Epithelial cell of esophagus (primary cell): ENCODE measurements at regions not wholly inside any gene's neighbourhood (a gene's known extent, or its start where the extent isn't known, plus 50 kb on each side); places are given as distances from the start of the nearest gene placed in this dataset.
A peak's percentile ranks its signal among the peaks of the same experiment; 100 is the strongest.
"Not testable (repeated sequence)": the region's sequence is repeated elsewhere in the genome, so short reads cannot be mapped to it uniquely, and the experiment has no call there.

Source experiments
- DNase-seq: peaks from one replicate; pipeline ENCODE4 v3.0.0; 2010; ENCODE audit warnings: low read depth
- H3K4me3 ChIP-seq: 2 replicates; pipeline ENCODE4 v1.5.1; 2011; ENCODE audit warnings: mild to moderate bottlenecking, low read length, control low read depth

DNA sequence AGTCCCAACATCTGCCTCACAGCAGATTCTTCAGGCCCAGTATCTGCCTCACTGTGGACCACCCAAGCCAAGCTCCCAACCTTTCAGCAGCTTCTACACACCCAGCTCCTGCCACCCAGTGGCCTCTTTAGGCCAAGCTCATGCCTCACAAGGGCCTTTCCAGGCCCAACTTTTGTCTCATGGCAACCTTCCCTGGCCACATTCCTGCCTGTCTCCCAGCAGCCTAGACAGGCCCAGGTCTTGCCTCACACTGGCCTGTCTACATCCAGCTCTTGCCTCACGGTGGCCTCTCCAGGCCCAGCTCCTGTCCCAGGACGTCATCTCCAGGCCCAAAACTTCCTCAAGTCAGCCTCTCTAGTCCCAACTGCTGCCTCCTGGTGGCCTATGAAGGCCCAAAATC, 65.0 kb downstream of the CCDC201 start:
- not testable (repeated sequence) for DNase-seq, H3K4me3 ChIP-seq

GRCh38 chr7:45802214-45802613, 70.7 kb downstream of the CCDC201 start:
- not testable (repeated sequence) for H3K4me3 ChIP-seq
- peak; percentile 17 for DNase-seq

DNA sequence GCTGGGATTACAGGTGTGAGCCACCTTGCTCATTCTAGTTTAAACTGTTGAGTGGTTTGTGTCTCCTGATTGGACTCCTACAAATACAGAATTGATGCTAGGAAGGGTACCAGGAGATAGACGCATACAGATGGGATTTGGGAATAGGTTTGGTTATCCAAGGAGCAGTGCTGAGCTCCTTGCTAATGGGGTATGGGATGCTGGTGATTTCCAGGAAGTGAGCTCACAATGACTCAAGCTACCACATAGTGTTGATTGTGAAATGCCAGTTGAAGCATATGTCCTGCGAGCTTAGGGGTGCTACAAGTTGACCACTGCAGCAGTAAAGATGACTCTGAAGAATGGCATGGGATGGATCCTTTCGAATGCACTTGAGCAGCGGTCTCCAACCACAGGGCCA, 75.6 kb downstream of the CCDC201 start:
- not testable (repeated sequence) for H3K4me3 ChIP-seq
- peak; percentile 69 for DNase-seq

- not testable (repeated sequence) for H3K4me3 ChIP-seq, DNase-seq
Observed at GRCh38 chr7:45789641-45790040, 83.2 kb downstream of the CCDC201 start.

- not testable (repeated sequence) for DNase-seq, H3K4me3 ChIP-seq
Observed at GRCh38 chr7:45785724-45786123, 87.2 kb downstream of the CCDC201 start.

DNA sequence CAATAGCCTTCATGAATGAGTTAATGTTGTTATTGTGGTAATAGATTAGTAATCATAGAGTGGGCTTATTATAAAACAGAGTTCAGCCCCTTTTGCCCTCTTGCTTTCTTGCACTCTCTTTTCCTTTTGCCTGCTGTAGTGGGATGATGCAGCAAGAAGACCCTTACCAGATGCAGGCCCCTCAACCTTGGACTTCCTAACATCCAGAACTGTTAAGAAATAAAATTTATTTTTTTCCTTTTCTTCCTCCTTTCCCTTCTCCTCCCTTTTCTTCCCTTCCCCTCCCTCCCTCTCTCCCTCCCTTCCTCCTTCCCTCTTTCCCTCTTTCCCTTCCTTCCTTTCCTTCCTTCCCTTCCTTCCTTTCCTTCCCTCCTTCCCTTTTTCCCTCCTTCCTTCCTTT, 88.1 kb downstream of the CCDC201 start:
- not testable (repeated sequence) for DNase-seq, H3K4me3 ChIP-seq
